H1 (cell line): ENCODE measurements at regions not wholly inside any gene's neighbourhood (a gene's known extent, or its start where the extent isn't known, plus 50 kb on each side); places are given as distances from the start of the nearest gene placed in this dataset.

Source experiments
- CTCF ChIA-PET: fragments of 300-600 bp; sonication (Branson Sonifier 250); formaldehyde crosslinking; loops from one replicate; lab custom pipeline; 2021; ENCODE audit not compliant: partially characterized antibody; lab: Charles Lee
- POLR2A ChIA-PET: fragments of 300-600 bp; sonication (Branson Sonifier 250); formaldehyde crosslinking; loops from one replicate; lab custom pipeline; 2021; ENCODE audit warnings: inconsistent platforms; ENCODE audit not compliant: partially characterized antibody; lab: Charles Lee
- DNase-seq, 2 experiments: peaks; one replicate each; pipeline versions ENCODE4 v3.0.0 to v3.0.0-alpha.2; 2010 to 2022; ENCODE audit warnings: low spot score in 2 of 2, low read depth in 1 of 2, mixed read lengths in 1 of 2
- FAIRE-seq: peaks from 2 replicates; lab custom pipeline; 2011; peaks lifted over from hg19 to GRCh38; lab: Jason Lieb, UNC
- H2AFZ ChIP-seq: 2 replicates; pipeline ENCODE4 v1.8.1; 2012; ENCODE audit warnings: low read length, inconsistent platforms
- H2AK5ac ChIP-seq: 2 replicates; pipeline ENCODE4 v1.6.1; 2013; ENCODE audit warnings: low read depth, low read length
- H2BK120ac ChIP-seq: replicated peaks from 2 replicates; pipeline ENCODE3; 2013; ENCODE audit warnings: low read depth, low read length, inconsistent platforms
- H2BK12ac ChIP-seq: 2 replicates; pipeline ENCODE4 v1.6.1; 2013; ENCODE audit warnings: low read depth, low read length
- H2BK15ac ChIP-seq: 2 replicates; pipeline ENCODE4 v1.6.1; 2013; ENCODE audit warnings: low read length
- H2BK20ac ChIP-seq: 2 replicates; pipeline ENCODE4 v1.6.1; 2013; ENCODE audit warnings: low read length
- H2BK5ac ChIP-seq: 2 replicates; pipeline ENCODE4 v1.6.1; 2013; ENCODE audit warnings: low read depth, low read length
- H3K14ac ChIP-seq: 2 replicates; pipeline ENCODE4 v1.6.1; 2013; ENCODE audit warnings: inconsistent platforms; ENCODE audit not compliant: insufficient read length
- H3K18ac ChIP-seq: 2 replicates; pipeline ENCODE4 v1.6.1; 2013; ENCODE audit warnings: low read length; ENCODE audit errors: extremely low read depth
- H3K23ac ChIP-seq: 2 replicates; pipeline ENCODE4 v1.6.1; 2013; ENCODE audit warnings: inconsistent platforms; ENCODE audit not compliant: insufficient read length
- H3K23me2 ChIP-seq: 2 replicates; pipeline ENCODE4 v1.6.1; 2013; ENCODE audit warnings: low read depth, low read length
- H3K27ac ChIP-seq: 2 replicates; pipeline ENCODE4 v1.6.1; 2011; ENCODE audit warnings: low read depth, low read length, inconsistent platforms
- H3K27me3 ChIP-seq, 4 experiments: replicated peaks in 1 of 4; 1 replicate in 1 of 4; 2 replicates in 3 of 4; pipeline versions ENCODE4 v1.6.1 to v1.8.1; 2011 to 2013; ENCODE audit warnings: low read length in 3 of 4, mild to moderate bottlenecking in 3 of 4, inconsistent platforms in 2 of 4, mixed read lengths in 2 of 4, moderate library complexity in 1 of 4; ENCODE audit not compliant: control insufficient read depth in 3 of 4, insufficient read depth in 3 of 4; ENCODE audit errors: extremely low read depth in 1 of 4
- H3K36me3 ChIP-seq, 4 experiments: 2 replicates each; pipeline versions ENCODE4 v1.6.1 to v1.8.1; 2011 to 2013; ENCODE audit warnings: mild to moderate bottlenecking in 4 of 4, low read length in 3 of 4, moderate library complexity in 2 of 4, control low read depth in 1 of 4, inconsistent platforms in 1 of 4; ENCODE audit not compliant: insufficient read depth in 4 of 4, control insufficient read depth in 2 of 4
- H3K4ac ChIP-seq: replicated peaks from 2 replicates; pipeline ENCODE3; 2013; ENCODE audit warnings: low read length, low read depth, mixed read lengths, inconsistent platforms; ENCODE audit not compliant: insufficient read length
- H3K4me1 ChIP-seq, 4 experiments: replicated peaks in 1 of 4; 1 replicate in 1 of 4; 2 replicates in 3 of 4; pipeline versions ENCODE4 v1.6.1 to v1.8.1; 2011 to 2013; ENCODE audit warnings: low read length in 3 of 4, inconsistent platforms in 2 of 4, mixed read lengths in 1 of 4; ENCODE audit not compliant: insufficient read depth in 4 of 4, control insufficient read depth in 3 of 4
- H3K4me2 ChIP-seq, 2 experiments: 2 replicates each; pipeline versions ENCODE4 v1.6.1 to v1.8.1; 2011 to 2013; ENCODE audit warnings: low read depth in 2 of 2, low read length in 2 of 2, control low read depth in 1 of 2, inconsistent platforms in 1 of 2, mild to moderate bottlenecking in 1 of 2; ENCODE audit not compliant: insufficient read depth in 1 of 2
- H3K4me3 ChIP-seq, 4 experiments: fragments of 200-600, 300-600 bp in 1 of 4; sonication (generic), shearing (Covaris generic), sonication (Bioruptor Twin) in 1 of 4; 2 replicates each; pipeline versions ENCODE4 v1.5.1 to v1.8.1; 2011 to 2016; ENCODE audit warnings: low read length in 4 of 4, low read depth in 3 of 4, control low read depth in 2 of 4, inconsistent platforms in 2 of 4, mild to moderate bottlenecking in 2 of 4, mixed read lengths in 1 of 4, moderate library complexity in 1 of 4; ENCODE audit not compliant: insufficient read depth in 2 of 4; ENCODE audit errors: extremely low read depth in 1 of 4
- H3K56ac ChIP-seq: replicated peaks from 2 replicates; pipeline ENCODE3; 2013; ENCODE audit warnings: low read depth, mild to moderate bottlenecking, mixed read lengths, low read length, inconsistent platforms; ENCODE audit not compliant: insufficient read length
- H3K79me1 ChIP-seq: 2 replicates; pipeline ENCODE4 v1.6.1; 2013; ENCODE audit warnings: low read depth, low read length, control low read depth
- H3K79me2 ChIP-seq, 2 experiments: 2 replicates each; pipeline versions ENCODE4 v1.6.1 to v1.8.1; 2012 to 2013; ENCODE audit warnings: low read length in 2 of 2, mild to moderate bottlenecking in 2 of 2, inconsistent platforms in 1 of 2; ENCODE audit not compliant: insufficient read depth in 2 of 2, control insufficient read depth in 1 of 2
- H3K9ac ChIP-seq, 4 experiments: replicated peaks in 1 of 4; 1 replicate in 1 of 4; 2 replicates in 3 of 4; pipeline versions ENCODE4 v1.6.1 to v1.8.1; 2011 to 2013; ENCODE audit warnings: low read depth in 3 of 4, low read length in 3 of 4, control low read depth in 2 of 4, mild to moderate bottlenecking in 2 of 4, moderate library complexity in 2 of 4, inconsistent platforms in 1 of 4; ENCODE audit errors: extremely low read depth in 1 of 4
- H3K9me3 ChIP-seq, 2 experiments: 2 replicates each; pipeline versions ENCODE4 v1.6.1 to v1.8.1; 2012 to 2013; ENCODE audit warnings: mild to moderate bottlenecking in 2 of 2, moderate library complexity in 2 of 2, control low read depth in 1 of 2, inconsistent platforms in 1 of 2, low read depth in 1 of 2, low read length in 1 of 2, mixed read lengths in 1 of 2; ENCODE audit not compliant: insufficient read depth in 2 of 2
- H4K20me1 ChIP-seq, 2 experiments: replicated peaks in 1 of 2; 2 replicates each; pipeline versions ENCODE3 to v1.8.1; 2011 to 2013; ENCODE audit warnings: inconsistent platforms in 2 of 2, low read length in 2 of 2, mild to moderate bottlenecking in 1 of 2; ENCODE audit not compliant: insufficient read depth in 2 of 2, control insufficient read depth in 1 of 2
- H4K5ac ChIP-seq: 2 replicates; pipeline ENCODE4 v1.6.1; 2013; ENCODE audit warnings: low read length, low read depth, mixed read lengths, inconsistent platforms; ENCODE audit not compliant: insufficient read length
- H4K8ac ChIP-seq: 2 replicates; pipeline ENCODE4 v1.8.0; 2013; ENCODE audit warnings: mild to moderate bottlenecking, moderate library complexity, low read length, inconsistent platforms; ENCODE audit not compliant: insufficient read depth; ENCODE audit errors: extremely low read depth
- H4K91ac ChIP-seq: replicated peaks from 2 replicates; pipeline ENCODE3; 2013; ENCODE audit warnings: low read length, mixed read lengths, inconsistent platforms; ENCODE audit not compliant: insufficient read length
- GABPA ChIP-seq: IDR thresholded peaks from 2 replicates; pipeline ENCODE4 v1.6.1; 2011; ENCODE audit warnings: mild to moderate bottlenecking, low read length, moderate library complexity, borderline replicate concordance; ENCODE audit not compliant: insufficient read depth
- POLR2AphosphoS5 ChIP-seq: IDR thresholded peaks from 2 replicates; pipeline ENCODE4 v1.6.1; 2011; ENCODE audit warnings: low read depth, low read length
- WGBS, 2 experiments: shearing (Covaris generic) in 1 of 2; methylation state at CpG; one replicate each; pipeline versions ENCODE4 v1.1.6 to v1.1.7; 2013 to 2015; ENCODE audit warnings: low lambda C conversion rate in 2 of 2, mixed read lengths in 2 of 2, inconsistent platforms in 1 of 2, low coverage in 1 of 2, missing lambda C conversion rate in 1 of 2; ENCODE audit not compliant: insufficient replicate concordance in 2 of 2, insufficient coverage in 1 of 2, insufficient read length in 1 of 2; ENCODE audit errors: extremely low coverage in 1 of 2, missing lambda C conversion rate in 1 of 2; 5-methylcytosine and 5-hydroxymethylcytosine counted together

DNA sequence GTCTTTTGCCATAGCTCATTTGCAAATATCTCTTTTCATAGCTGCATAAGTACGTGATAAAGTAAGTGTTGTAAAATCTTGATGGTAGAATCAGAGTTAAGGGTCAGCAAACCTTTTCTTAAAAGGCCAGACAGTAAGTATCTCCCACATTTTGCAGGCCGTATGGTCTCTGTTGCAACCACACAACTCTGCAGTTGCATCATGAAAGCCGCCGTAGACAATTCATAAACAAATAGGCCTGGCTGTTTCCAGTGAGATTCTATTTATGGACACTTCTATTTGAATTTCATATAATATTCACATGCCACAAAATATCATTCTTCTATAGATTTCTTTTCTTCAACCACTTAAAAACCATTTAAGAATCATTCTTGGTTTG, 248.5 kb downstream of the TLE3 start:
- no peak overlapping the region for H3K27ac ChIP-seq
- TF ChIP-seq POLR2AphosphoS5 (no peak), GABPA (no peak)

More for the DNA sequence above, 248.5 kb downstream of the TLE3 start:
- no peaks in the 10 kb centered on the region for H3K79me1 ChIP-seq
- H4K20me1 ChIP-seq, result no peaks in the 10 kb centered on the region
- H3K9ac ChIP-seq, result no peak overlapping the region
- no peak for FAIRE-seq
- no peaks in the 10 kb centered on the region for H3K36me3 ChIP-seq
- H2AK5ac ChIP-seq, result no peak overlapping the region
- no peaks in the 10 kb centered on the region; a peak in 1 of 4 replicates for H3K9me3 ChIP-seq
- H3K4me1 ChIP-seq, result no peaks in the 10 kb centered on the region
- H3K14ac ChIP-seq, result no peak overlapping the region
- H3K56ac ChIP-seq, result no peak overlapping the region
- no peak overlapping the region for H2BK20ac ChIP-seq
- no peaks in the 10 kb centered on the region for H3K27me3 ChIP-seq
- no peak overlapping the region for H2BK5ac ChIP-seq
- no peaks in the 10 kb centered on the region for H3K23me2 ChIP-seq
- no peak overlapping the region for H4K5ac ChIP-seq
- H3K4ac ChIP-seq, result no peak overlapping the region
- no peak overlapping the region for H4K8ac ChIP-seq
- POLR2A ChIA-PET, result no interaction called here
- no peak overlapping the region for H3K4me2 ChIP-seq
- DNase-seq, result no peak
- 88% methylated on average over 4 of the region's 4 CpGs; no CpG with 5 or more reads in 1 of the 2 experiments for WGBS, 2 experiments
- H3K23ac ChIP-seq, result no peak overlapping the region
- no peak overlapping the region for H2BK12ac ChIP-seq
- no peak overlapping the region for H2AFZ ChIP-seq
- H2BK15ac ChIP-seq, result no peak overlapping the region
- no peak overlapping the region for H3K4me3 ChIP-seq
- no peak overlapping the region for H2BK120ac ChIP-seq
- H3K79me2 ChIP-seq, result no peaks in the 10 kb centered on the region
- H3K18ac ChIP-seq, result no peak overlapping the region
- no peak overlapping the region for H4K91ac ChIP-seq
- CTCF ChIA-PET, result no interaction called here
